HG03354 (cell line): ENCODE measurements at regions not wholly inside any gene's neighbourhood (a gene's known extent, or its start where the extent isn't known, plus 50 kb on each side); places are given as distances from the start of the nearest gene placed in this dataset.

ENCODE experiments used
- ATAC-seq: cut with Tn5 transposase; IDR thresholded peaks from one replicate; pipeline ENCODE4 v1.9.1; 2021; ENCODE audit warnings: mild to moderate bottlenecking; ENCODE audit not compliant: unreplicated experiment, poor library complexity, severe bottlenecking

DNA sequence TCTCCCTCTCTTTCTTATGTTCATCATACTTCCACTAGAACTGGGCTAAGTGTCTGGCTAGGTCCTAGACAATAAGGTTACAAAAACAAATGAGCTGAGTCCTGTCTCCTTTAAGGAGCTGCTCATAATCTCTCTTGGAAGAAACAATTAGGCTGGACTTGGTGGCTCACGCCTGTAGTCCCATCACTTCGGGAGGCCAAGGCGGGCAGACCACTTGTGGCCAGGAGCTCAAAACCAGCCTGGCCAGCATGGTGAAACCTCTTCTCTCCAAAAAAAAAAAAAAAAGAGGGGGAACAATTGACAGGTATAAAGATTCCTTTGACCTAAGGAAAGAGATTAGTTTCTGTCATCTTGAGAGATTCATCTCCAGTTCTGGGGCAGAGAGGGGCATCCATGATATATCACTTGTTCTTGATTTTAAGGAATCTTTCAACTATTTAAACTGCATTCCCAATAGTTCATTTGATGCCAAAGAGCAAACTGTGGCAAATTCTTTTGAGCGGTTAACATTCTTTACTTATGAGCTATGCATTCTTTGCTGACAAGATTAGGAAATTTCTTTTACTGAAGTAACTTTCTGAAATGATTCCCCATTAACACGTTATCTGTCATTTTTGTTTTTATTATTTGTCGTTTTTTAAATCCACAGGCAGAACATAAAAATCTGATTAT is 125.5 kb downstream of the C11orf87 start:
- no peak for ATAC-seq

DNA sequence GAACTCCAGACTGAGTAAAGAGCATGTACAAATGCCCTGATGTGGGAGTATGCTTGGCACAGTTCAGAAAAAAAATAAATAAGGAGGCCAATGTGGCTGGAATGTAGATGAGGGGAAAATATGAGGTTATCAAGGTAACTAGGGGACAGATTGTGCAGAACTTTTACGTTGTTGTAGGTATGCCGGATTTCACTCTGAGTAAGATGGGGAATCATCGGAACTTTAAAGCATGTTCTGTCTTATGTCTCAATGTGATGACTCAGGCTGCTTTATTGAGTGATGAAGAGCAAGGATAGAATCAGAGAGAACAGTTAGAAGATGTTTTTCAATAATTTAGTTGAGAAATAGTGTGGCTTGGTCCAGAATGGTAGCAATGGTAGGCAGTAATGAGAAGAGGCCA is 130.4 kb downstream of the C11orf87 start:
- ATAC-seq: no peak

DNA sequence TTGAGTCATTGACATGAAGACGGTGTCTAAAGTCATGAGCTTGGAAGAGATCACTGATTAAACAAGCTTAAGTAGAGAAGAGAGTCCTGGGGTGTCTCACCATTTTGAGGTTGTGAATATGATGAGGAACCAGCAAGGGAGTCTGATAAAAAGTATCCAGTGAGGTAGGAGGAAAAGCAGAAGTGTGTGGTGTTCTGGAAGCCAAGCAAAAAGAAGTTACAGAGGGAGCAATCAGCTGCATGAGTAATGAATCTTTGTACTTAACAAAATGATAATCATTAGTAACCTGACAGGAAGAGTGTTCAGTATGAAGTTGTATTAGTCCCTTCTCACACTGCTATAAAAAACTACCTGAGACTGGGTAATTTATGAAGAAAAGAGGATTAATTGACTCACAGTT is 131.3 kb downstream of the C11orf87 start:
- no peak for ATAC-seq

DNA sequence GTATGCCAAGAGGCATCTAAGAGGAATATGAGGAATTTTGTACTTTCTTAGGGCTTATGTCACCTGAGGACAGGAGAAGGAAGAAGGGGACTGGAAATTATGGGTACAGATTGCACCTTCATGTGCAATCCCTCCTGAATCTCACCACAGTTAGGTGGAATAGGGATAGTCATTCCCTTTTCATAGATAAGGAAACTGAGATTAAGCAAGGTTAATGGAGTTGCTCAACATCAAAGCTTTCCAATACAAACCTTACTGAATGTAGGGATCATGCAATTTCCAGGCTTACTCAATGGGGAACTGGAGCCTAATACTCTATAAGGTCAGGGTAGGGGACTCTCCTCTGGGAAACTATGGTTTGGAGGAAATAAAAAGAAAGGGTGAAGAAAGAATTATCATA is 133.0 kb downstream of the C11orf87 start:
- no peak for ATAC-seq

DNA sequence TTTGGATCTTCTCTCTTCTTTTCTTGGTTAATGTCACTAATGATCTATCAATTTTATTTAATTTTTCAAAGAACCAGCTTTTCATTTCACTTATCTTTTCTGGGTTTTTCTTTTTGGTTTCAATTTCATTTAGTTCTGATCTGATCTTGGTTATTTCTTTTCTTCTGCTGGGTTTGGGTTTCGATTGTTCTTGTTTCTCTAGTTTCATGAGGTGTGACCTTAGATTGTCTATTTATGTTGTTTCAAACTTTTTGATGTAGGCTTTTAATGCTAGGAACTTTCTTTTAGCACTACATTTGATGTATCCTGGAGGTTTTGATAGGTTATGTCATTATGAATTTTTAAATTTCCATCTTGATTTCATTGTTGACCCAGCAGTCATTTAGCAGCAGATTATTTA is 142.3 kb downstream of the C11orf87 start:
- ATAC-seq: no peak

DNA sequence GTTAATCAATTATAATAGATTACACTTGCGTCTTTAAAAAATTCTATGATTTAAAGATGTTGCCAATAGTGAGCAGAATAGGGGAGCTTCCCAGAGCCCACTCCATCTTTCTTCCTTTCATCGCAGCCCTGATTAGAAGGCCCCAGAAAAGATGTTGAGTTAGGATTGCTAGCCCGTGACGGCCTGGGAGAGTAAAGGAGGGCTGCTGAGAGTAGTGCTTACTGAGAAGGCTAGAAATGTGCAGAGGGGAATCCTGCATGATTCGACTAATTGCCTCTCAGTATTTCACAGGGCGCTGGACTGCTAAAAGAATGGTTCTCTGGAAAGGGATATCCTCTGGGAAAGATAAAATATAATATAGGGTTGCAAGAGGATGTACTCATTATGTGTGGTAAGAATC is 160.5 kb downstream of the C11orf87 start:
- ATAC-seq: no peak

DNA sequence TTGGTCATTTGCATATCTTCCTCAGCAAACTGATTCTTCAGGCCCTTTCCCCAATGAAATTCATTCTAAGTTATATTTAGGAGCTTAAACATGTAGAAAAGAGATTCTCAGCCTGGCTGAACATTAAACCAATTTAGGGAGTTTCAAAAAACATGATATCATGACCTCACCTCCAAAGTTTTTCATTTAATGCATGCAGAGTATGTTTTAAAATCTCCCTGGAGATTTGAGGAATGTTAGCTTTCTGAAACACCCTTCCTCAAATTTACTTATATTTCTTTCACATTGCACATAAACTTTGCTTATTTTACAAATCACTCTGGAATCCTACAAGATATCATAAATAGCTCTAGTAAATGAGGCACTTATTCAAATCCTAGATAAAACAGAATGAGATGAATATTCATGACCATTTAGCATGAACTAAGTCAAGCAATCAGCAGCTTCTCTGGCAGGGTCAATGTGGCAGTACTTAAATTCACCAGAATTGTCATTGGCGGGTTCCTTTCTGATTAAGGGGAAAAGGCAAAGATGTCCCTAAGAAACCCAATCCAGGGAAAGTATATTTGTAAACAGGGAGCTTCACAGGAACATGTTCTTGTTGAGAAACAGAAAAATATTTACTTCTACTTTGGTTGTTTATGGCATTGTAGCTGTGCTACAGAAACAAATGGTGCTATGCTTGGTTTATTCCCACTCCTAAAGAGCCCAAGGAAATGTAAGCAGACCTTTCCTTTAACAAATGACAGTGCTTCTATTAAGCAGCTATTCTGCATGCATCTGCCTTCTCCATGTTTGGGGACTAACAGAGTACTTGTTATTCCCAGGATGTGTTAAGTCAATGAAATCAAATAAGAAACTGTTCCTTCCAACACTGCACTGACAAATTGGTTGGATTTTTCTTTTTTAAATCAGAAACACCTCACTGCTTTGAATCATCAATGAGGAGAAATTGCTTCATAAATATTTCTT is 162.3 kb downstream of the C11orf87 start:
- ATAC-seq: no peak

DNA sequence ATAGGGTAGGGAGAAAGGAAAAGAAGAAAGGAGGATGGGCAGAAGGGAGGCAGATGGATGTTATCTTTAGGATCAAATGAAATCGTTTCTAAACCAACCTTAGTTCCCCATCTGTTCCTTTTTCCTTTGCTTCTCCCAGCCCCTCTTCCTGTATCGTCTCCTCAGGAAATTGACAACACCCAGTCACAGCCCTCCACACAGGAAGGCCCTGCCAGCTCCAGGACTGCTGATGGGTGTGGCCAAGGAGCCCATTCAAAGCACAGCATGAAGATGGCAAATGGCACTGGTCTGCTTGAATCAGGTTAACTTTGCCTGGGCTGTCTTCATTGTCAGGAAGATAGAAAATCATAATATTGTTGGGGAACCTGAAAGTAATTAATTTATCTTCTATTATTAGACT is 164.8 kb downstream of the C11orf87 start:
- ATAC-seq: no peak

DNA sequence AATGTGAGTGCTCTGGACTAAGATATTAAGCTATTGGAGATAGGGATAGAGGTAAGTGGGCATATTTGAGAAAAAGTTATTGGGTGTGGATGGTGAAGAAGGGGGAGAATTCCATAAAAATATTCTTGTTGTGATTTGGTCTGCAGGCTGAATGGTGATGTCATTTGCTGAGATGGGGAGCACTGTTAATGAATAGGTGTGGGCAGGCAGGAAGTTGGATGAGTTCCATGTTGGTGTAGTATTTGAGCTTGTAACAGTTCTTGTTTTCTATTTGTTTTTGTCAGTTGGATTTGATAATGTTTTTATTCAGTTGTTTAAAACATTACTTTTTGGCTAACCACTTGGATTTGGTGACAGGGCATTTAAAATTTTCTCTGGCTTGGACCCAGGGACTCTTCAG is 168.8 kb downstream of the C11orf87 start:
- ATAC-seq: no peak

DNA sequence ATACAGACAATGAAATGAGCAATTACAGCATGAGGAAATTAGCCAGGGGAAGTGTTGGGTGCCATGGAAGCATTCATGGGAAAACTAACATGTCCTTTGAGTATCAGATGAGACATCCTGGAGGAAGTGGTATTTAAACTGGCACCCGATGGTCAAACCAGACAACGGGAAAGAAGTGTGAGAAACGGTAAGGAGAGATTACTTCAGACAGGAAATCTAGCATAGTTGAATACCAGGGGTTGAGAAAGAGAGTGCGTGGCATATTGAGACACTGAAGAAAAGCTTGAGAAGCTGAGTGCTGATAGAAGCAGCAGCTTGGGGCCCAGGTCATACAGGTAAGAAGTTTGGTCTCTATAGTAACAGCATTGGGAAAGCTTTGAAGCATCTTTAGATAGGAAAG is 175.3 kb downstream of the C11orf87 start:
- ATAC-seq: no peak

DNA sequence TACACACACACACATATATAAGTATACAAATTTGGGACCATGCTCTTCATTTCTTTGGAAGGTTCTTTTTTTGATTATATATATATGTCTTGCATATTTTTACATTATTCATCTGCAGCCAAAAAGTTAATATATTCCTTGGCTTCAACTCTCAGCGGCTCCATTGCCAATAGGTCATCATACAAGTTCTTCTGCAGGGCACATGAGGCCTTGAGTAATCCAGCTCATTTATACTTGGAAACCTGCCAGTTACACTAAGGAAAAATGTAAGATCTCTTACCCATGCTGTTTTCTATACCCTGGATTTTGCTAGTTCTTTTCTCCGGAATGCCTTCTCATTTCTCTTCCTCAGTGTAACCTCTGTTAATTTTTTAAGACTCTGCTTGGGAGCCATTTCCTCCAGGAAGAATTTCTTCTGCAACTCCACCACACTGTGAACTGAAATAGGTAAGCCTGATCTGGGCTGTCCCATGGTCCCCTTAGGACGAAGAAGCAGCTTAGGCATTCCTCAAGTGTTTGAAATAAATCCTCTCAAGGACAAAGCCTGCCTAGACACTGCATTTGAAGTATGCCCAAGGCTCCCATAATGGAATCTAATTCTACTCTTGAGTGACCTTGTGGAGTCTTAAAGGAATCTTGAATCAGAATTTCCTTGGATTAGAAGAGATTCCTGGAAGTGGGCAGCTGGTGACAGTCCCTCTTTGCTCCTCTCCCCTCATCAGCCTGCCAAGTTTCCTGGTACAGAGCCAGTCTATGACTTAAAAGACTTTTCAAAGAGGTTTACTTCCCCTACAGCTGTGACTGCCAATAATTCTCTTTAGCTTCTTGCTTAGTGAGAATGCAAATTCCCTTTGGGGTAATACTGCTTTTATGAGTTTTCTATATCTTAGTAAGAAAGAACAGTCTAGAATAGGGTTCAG is 182.8 kb downstream of the C11orf87 start:
- ATAC-seq: no peak

DNA sequence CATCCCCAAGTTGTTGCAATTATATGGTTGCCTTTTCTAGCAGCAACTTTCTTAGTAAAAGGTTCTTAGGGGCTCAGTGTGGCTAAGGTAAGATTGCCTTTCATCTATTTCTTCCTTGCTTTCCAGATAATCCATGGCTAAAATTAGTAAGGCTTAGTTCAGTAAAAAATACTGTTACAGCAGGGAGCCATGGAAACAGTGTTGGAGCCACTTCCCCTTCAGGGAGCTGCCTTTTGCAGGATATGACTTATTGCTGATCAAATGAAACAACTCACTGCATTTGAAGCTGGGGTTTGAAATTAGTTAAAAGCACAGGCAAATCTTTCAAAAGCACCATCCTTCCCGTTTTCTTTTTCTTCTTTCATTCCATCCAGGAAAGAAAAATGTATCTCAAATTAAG is 184.3 kb downstream of the C11orf87 start:
- ATAC-seq: no peak

DNA sequence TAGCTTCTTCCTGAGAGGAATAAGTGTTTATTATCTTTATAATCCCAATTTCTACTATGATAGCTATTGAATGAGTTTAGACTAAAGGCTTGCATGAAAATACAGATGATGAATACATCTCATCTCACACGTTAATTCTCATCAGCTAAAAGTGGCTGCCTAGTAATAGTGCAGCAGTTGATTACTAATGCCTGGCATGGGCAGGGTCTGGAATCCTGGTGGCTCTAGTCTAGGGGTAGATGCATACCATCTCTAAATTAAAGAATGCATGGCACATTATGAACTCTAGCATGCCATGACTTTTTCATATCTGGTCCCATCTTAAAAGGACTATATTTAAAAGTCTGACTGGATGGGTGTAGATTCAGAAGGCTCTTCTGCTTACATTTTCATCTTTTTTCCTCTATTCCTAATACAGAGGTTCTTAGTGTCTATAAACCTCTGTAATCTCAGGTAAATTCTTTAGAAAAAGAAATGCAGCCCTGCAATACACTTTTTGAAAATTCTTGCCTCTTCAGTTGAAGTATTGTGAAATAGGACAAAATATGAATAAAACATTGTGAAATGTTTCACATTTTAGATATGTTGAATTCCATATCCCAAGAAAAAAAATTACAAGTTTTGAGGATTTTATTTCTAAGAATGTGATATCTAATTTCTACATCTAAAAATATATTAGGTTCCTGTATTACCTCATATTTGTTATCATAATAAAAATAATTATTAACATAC is 187.6 kb downstream of the C11orf87 start:
- ATAC-seq: no peak

DNA sequence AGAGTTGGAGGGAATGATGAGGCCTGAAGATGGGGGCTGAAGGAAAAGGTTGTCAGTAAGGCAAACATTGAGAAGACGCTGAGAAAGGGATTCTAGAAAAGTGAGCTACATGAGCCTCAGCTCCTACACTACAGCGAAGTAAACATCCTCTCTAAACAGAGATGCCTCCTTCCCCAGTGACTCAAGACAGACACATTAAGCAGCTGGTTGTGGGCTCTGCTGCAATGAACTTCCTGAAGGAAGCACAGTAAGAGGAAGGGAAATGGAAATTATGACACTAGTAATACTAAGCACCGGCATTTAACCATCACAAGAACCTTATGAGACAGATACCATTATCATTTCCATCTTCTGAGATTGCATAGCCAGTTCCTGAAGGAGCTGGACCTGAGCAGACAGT is 190.5 kb downstream of the C11orf87 start:
- ATAC-seq: no peak

DNA sequence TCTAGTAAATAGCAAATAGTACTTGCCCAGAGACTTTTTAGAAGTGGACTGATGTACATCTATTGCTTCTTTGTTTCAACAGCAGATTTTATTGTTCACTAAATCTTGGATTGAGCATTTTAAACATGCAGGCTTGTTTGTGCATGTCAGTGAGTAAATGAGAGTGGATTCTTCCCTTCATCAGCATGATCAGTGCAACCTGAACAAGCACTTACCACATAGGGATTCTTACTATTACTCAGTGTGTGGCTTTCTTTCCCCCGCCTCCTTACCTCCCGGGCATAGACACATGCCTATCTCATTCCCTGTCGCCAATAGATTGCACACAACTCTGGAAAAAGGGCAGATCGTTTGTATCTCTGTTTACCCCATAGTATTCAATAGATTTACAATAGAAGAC is 197.5 kb downstream of the C11orf87 start:
- ATAC-seq: no peak

DNA sequence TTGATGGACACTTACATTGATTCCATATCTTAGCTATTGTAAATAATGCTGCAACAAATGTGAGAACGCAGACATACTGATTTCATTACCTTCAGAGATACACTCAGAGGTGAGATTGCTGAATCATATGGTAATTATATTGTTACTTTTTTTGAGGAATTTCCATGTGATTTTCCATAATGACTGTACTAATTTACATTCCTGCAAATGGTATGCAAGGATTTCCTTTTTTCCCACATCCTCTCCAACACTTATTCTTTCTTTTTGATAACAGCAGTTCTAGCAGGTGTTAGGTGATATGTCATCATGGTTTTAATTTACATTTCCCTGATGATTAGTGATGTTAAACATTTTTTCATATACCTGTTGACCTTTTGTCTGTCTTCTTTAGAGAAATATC is 207.7 kb downstream of the C11orf87 start:
- no peak for ATAC-seq

DNA sequence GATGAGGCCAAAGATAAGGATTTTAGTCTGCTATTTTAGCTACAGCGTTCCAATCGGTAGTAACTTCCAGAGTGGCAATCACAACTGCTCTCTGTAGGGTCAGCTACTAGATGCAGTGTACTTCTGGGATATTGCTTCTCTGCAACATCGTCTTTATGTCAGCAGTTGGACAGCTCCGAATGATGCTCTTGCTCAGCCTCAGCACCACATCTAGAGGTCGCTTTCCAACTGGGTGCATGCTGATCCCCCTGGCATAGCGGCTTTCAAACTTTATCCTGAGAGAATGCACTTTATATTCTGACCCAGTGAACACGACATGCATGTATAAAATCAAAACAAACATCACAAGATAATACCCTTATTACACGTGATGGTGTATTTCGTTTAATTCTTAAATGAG is 219.6 kb downstream of the C11orf87 start:
- ATAC-seq: no peak

DNA sequence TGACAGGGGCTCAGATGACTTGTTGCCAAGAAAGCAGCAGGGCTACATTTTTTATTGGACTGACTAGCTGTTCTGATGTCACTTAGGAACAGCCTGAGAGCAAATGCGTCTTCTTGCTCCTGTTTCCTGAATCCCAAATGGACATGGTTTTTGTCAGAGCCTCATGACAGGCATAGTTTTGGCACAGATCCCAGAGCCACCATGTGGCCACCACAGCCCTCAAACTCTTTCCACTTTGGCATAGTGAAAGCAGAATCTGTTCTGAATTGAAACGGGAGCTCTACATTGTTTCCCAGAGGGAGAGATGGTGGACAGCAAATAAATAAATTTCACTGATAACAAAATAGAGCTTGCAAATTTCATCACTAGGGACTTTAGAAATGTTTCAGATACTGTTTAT is 222.2 kb downstream of the C11orf87 start:
- no peak for ATAC-seq

DNA sequence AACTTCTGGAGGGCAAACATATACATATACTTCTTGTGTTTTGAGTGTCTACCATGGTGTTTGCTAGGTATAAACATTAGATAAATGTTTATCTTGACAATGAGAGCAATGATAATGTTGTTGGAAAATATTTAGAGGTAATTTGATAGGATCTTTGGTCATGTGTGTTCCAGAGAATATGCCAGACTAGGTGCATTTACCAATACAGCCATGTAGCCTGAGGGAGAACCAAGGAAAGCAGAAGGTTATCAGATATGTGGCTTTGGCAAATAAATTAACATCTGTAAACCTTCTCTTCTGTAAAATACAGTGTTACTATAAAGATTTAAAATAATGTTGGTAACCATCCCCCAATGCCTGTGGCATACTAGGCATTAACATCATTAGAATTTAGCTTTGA is 226.8 kb downstream of the C11orf87 start:
- ATAC-seq: no peak

DNA sequence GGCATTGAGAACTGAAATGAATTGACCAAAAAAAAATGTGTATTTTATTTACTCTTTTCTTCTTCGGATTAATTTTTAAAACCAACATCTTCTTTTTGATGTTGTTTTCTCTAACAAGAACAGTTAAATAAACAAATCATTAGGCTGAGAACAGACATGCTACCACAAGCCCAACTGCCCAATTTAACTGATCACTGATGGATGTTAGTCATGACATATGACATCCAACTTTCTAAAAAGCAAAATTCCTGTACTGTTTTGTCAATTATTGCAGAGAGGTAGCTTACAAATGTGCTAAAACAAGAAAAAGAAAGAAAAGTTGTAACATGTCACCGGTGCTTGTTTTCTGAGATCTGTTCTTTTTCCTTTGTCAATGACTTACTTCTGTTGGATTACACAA is 232.1 kb downstream of the C11orf87 start:
- no peak for ATAC-seq
